CD4-positive, CD25-positive, alpha-beta regulatory T cell (primary cell): ENCODE measurements at regions not wholly inside any gene's neighbourhood (a gene's known extent, or its start where the extent isn't known, plus 50 kb on each side); places are given as distances from the start of the nearest gene placed in this dataset.

Experiments
- ATAC-seq, 2 donors: fragments of 150-1000 bp; cut with Tn5 transposase; one replicate each; pipeline ENCODE4 v1.10.0; 2021; ENCODE audit warnings: low read depth in 2 of 2, moderate number of reproducible peaks in 2 of 2, moderate library complexity in 1 of 2
- DNase-seq, 3 donors: peaks; one replicate each; pipeline versions ENCODE4 v3.0.0 to v3.0.0-alpha.2; 2012 to 2022; ENCODE audit warnings: mixed read lengths in 1 of 3
- H3K27ac ChIP-seq: one replicate; pipeline ENCODE4 v1.7.0; 2013; ENCODE audit warnings: mild to moderate bottlenecking, low read length; ENCODE audit not compliant: insufficient read depth, poor library complexity, severe bottlenecking
- H3K27me3 ChIP-seq: one replicate; pipeline ENCODE4 v1.7.0; 2013; ENCODE audit warnings: low read length; ENCODE audit not compliant: control insufficient read depth, insufficient read depth
- H3K36me3 ChIP-seq: one replicate; pipeline ENCODE4 v1.7.0; 2013; ENCODE audit warnings: mild to moderate bottlenecking, low read length, moderate library complexity; ENCODE audit not compliant: control insufficient read depth, insufficient read depth
- H3K4me1 ChIP-seq: 2 replicates; pipeline ENCODE4 v1.7.0; 2013; ENCODE audit warnings: mild to moderate bottlenecking, low read length; ENCODE audit not compliant: insufficient read depth, control insufficient read depth, poor library complexity, severe bottlenecking
- H3K4me3 ChIP-seq: one replicate; pipeline ENCODE4 v1.7.0; 2013; ENCODE audit warnings: low read depth, mild to moderate bottlenecking, low read length, moderate library complexity
- H3K9me3 ChIP-seq, 2 experiments: 1 replicate in 1 of 2; 2 replicates in 1 of 2; pipeline ENCODE4 v1.7.0; 2013; ENCODE audit warnings: low read length in 2 of 2, mild to moderate bottlenecking in 1 of 2, moderate library complexity in 1 of 2; ENCODE audit not compliant: control insufficient read depth in 2 of 2
- H3K27ac Mint-ChIP-seq, 3 donors: one replicate each; pipeline ENCODE4 v1.8.0; 2020 to 2022; ENCODE audit warnings: mild to moderate bottlenecking in 3 of 3, mixed read lengths in 3 of 3, moderate library complexity in 2 of 3
- H3K27me3 Mint-ChIP-seq: one replicate; pipeline ENCODE4 v1.8.0; 2022; ENCODE audit warnings: mild to moderate bottlenecking, mixed read lengths
- H3K36me3 Mint-ChIP-seq: one replicate; pipeline ENCODE4 v1.8.0; 2020; ENCODE audit warnings: mixed read lengths
- H3K4me1 Mint-ChIP-seq, 4 donors: one replicate each; pipeline ENCODE4 v1.8.0; 2020 to 2022; ENCODE audit warnings: mixed read lengths in 4 of 4, mild to moderate bottlenecking in 1 of 4
- H3K4me3 Mint-ChIP-seq, 4 donors: one replicate each; pipeline ENCODE4 v1.8.0; 2020 to 2022; ENCODE audit warnings: mild to moderate bottlenecking in 4 of 4, mixed read lengths in 4 of 4, moderate library complexity in 3 of 4
- H3K9me3 Mint-ChIP-seq, 7 donors: one replicate each; pipeline ENCODE4 v1.8.0; 2020 to 2022; ENCODE audit warnings: mixed read lengths in 7 of 7, mild to moderate bottlenecking in 3 of 7, moderate library complexity in 2 of 7

GRCh38 chr20:20821484-20822260 is 109.2 kb upstream of the RALGAPA2 start:
- H3K4me3 Mint-ChIP-seq: no peak overlapping the region
- peaks cover 0 to 2% (median 0%) of the 10 kb centered on the region in 7 donors for H3K9me3 Mint-ChIP-seq
- peaks cover 0 to 3% (median 0%) of the 10 kb centered on the region in 4 donors for H3K4me1 Mint-ChIP-seq
- no peak for ATAC-seq
- DNase-seq: no peak
- H3K4me3 ChIP-seq: no peak overlapping the region
- no peaks in the 10 kb centered on the region for H3K9me3 ChIP-seq
- H3K4me1 ChIP-seq: no peaks in the 10 kb centered on the region
- H3K27ac Mint-ChIP-seq: no peak overlapping the region
- H3K27me3 Mint-ChIP-seq: peaks cover 14% of the 10 kb centered on the region
- no peaks in the 10 kb centered on the region for H3K36me3 ChIP-seq
- no peak overlapping the region for H3K27ac ChIP-seq
- H3K27me3 ChIP-seq: no peaks in the 10 kb centered on the region
- no peaks in the 10 kb centered on the region for H3K36me3 Mint-ChIP-seq

- Mint-ChIP-seq H3K4me1 (peaks cover 0 to 3% (median 0%) of the 10 kb centered on the region in 4 donors), H3K4me3 (no peak overlapping the region), H3K36me3 (no peaks in the 10 kb centered on the region), H3K27ac (no peak overlapping the region), H3K9me3 (peaks cover 0 to 2% (median 0%) of the 10 kb centered on the region in 7 donors), H3K27me3 (peaks cover 13% of the 10 kb centered on the region)
- Histone ChIP-seq H3K36me3 (no peaks in the 10 kb centered on the region), H3K9me3 (no peaks in the 10 kb centered on the region), H3K27ac (no peak overlapping the region), H3K4me3 (no peak overlapping the region), H3K4me1 (no peaks in the 10 kb centered on the region), H3K27me3 (no peaks in the 10 kb centered on the region)
- DNase-seq (no peak), ATAC-seq (no peak)
Observed at GRCh38 chr20:20820785-20821483, 108.5 kb upstream of the RALGAPA2 start.

GRCh38 chr20:20820104-20820503 is 107.7 kb upstream of the RALGAPA2 start:
- H3K4me1 ChIP-seq: no peaks in the 10 kb centered on the region
- H3K27me3 ChIP-seq: no peaks in the 10 kb centered on the region
- Mint-ChIP-seq H3K4me1 (peaks cover 0 to 3% (median 0%) of the 10 kb centered on the region in 4 donors), H3K4me3 (no peak overlapping the region), H3K9me3 (peaks cover 0 to 2% (median 0%) of the 10 kb centered on the region in 7 donors), H3K36me3 (no peaks in the 10 kb centered on the region), H3K27ac (no peak overlapping the region), H3K27me3 (peaks cover 11% of the 10 kb centered on the region)
- no peak overlapping the region for H3K27ac ChIP-seq
- ATAC-seq (no peak), DNase-seq (no peak)
- no peaks in the 10 kb centered on the region for H3K9me3 ChIP-seq
- no peak overlapping the region for H3K4me3 ChIP-seq
- no peaks in the 10 kb centered on the region for H3K36me3 ChIP-seq

- Mint-ChIP-seq H3K36me3 (no peaks in the 10 kb centered on the region), H3K9me3 (no peaks in the 10 kb centered on the region), H3K4me3 (no peak overlapping the region), H3K27me3 (peaks cover 7% of the 10 kb centered on the region), H3K4me1 (no peaks in the 10 kb centered on the region), H3K27ac (no peak overlapping the region)
- no peak for ATAC-seq
- H3K4me1 ChIP-seq: no peaks in the 10 kb centered on the region
- H3K27me3 ChIP-seq: no peaks in the 10 kb centered on the region
- no peak overlapping the region for H3K4me3 ChIP-seq
- H3K36me3 ChIP-seq: no peaks in the 10 kb centered on the region
- DNase-seq: no peak
- no peaks in the 10 kb centered on the region for H3K9me3 ChIP-seq
- H3K27ac ChIP-seq: no peak overlapping the region
Observed at GRCh38 chr20:20816969-20817755, 104.7 kb upstream of the RALGAPA2 start.

- no peaks in the 10 kb centered on the region for H3K36me3 ChIP-seq
- ATAC-seq: no peak
- H3K4me3 ChIP-seq: no peak overlapping the region
- H3K27me3 ChIP-seq: no peaks in the 10 kb centered on the region
- no peak for DNase-seq
- no peaks in the 10 kb centered on the region for H3K4me1 Mint-ChIP-seq
- H3K27ac ChIP-seq: no peak overlapping the region
- no peaks in the 10 kb centered on the region for H3K4me1 ChIP-seq
- H3K9me3 Mint-ChIP-seq: no peaks in the 10 kb centered on the region
- no peak overlapping the region for H3K4me3 Mint-ChIP-seq
- H3K27ac Mint-ChIP-seq: peak overlapping the region in 1 of 3 donors; percentile 20
- H3K27me3 Mint-ChIP-seq: no peaks in the 10 kb centered on the region
- H3K9me3 ChIP-seq: no peaks in the 10 kb centered on the region
- H3K36me3 Mint-ChIP-seq: no peaks in the 10 kb centered on the region
Observed at GRCh38 chr20:20815711-20816455, 103.4 kb upstream of the RALGAPA2 start.

- no peaks in the 10 kb centered on the region for H3K36me3 Mint-ChIP-seq
- H3K9me3 ChIP-seq: no peaks in the 10 kb centered on the region
- ATAC-seq (no peak), DNase-seq (no peak)
- no peak overlapping the region for H3K4me3 ChIP-seq
- peaks cover 6% of the 10 kb centered on the region for H3K27me3 Mint-ChIP-seq
- H3K36me3 ChIP-seq: no peaks in the 10 kb centered on the region
- H3K4me3 Mint-ChIP-seq: no peak overlapping the region
- no peaks in the 10 kb centered on the region for H3K4me1 ChIP-seq
- no peaks in the 10 kb centered on the region for H3K27me3 ChIP-seq
- H3K9me3 Mint-ChIP-seq: peaks cover 0 to 1% (median 0%) of the 10 kb centered on the region in 7 donors
- no peak overlapping the region for H3K27ac ChIP-seq
- H3K27ac Mint-ChIP-seq: no peak overlapping the region
- H3K4me1 Mint-ChIP-seq: peaks cover 0 to 3% (median 0%) of the 10 kb centered on the region in 4 donors
Observed at GRCh38 chr20:20814685-20815084, 102.2 kb upstream of the RALGAPA2 start.

- peaks cover 2% of the 10 kb centered on the region for H3K27me3 ChIP-seq
- Mint-ChIP-seq H3K4me3 (no peak overlapping the region), H3K9me3 (peaks cover 0 to 2% (median 0%) of the 10 kb centered on the region in 7 donors), H3K27me3 (peaks cover 12% of the 10 kb centered on the region), H3K27ac (no peak overlapping the region), H3K36me3 (no peaks in the 10 kb centered on the region), H3K4me1 (peaks cover 0 to 6% (median 0%) of the 10 kb centered on the region in 4 donors)
- no peaks in the 10 kb centered on the region for H3K9me3 ChIP-seq
- H3K4me3 ChIP-seq: no peak overlapping the region
- no peaks in the 10 kb centered on the region for H3K36me3 ChIP-seq
- DNase-seq: no peak
- H3K27ac ChIP-seq: no peak overlapping the region
- H3K4me1 ChIP-seq: no peaks in the 10 kb centered on the region
- ATAC-seq: no peak
Observed at GRCh38 chr20:20812136-20812535, 99.7 kb upstream of the RALGAPA2 start.
